ENCODE measurements at regions not wholly inside any gene's neighbourhood (a gene's known extent, or its start where the extent isn't known, plus 50 kb on each side); places are given as distances from the start of the nearest gene placed in this dataset.
A peak's percentile ranks its signal among the peaks of the same experiment; 100 is the strongest.

- Mint-ChIP-seq H3K27me3 (no peaks in the 10 kb centered on the region), H3K27ac (no peak overlapping the region)
These were observed 81.8 kb upstream of the EGLN3 start for GRCh38 chr14:34032720-34033119.

GRCh38 chr14:34030864-34031263 lies 80.0 kb upstream of the EGLN3 start:
- no peaks in the 10 kb centered on the region for H3K9me3 Mint-ChIP-seq
- no peaks in the 10 kb centered on the region for H3K27me3 Mint-ChIP-seq
- TF ChIP-seq CTCF (conservative IDR thresholded peaks at IDR 0.05) = no peak
- H3K36me3 Mint-ChIP-seq = no peaks in the 10 kb centered on the region
- H3K27ac Mint-ChIP-seq = no peak overlapping the region
- H3K4me3 Mint-ChIP-seq = no peak overlapping the region
- no peak for DNase-seq (ENCODE audit: extremely low spot score, unreplicated experiment)
- H3K4me1 Mint-ChIP-seq (ENCODE audit: unreplicated experiment) = peaks cover 28% of the 10 kb centered on the region

More at GRCh38 chr14:34032720-34033119, 81.8 kb upstream of the EGLN3 start:
- no peak for TF ChIP-seq CTCF (conservative IDR thresholded peaks at IDR 0.05)
- no peaks in the 10 kb centered on the region for H3K36me3 Mint-ChIP-seq
- H3K4me3 Mint-ChIP-seq = no peak overlapping the region
- H3K4me1 Mint-ChIP-seq (ENCODE audit: unreplicated experiment) = peaks cover 27% of the 10 kb centered on the region
- H3K9me3 Mint-ChIP-seq = no peaks in the 10 kb centered on the region
- no peak for DNase-seq (ENCODE audit: extremely low spot score, unreplicated experiment)

GRCh38 chr14:34029921-34030334 lies 79.1 kb upstream of the EGLN3 start:
- no peaks in the 10 kb centered on the region for H3K9me3 Mint-ChIP-seq
- TF ChIP-seq CTCF (conservative IDR thresholded peaks at IDR 0.05) = no peak
- peaks cover 28% of the 10 kb centered on the region for H3K4me1 Mint-ChIP-seq (ENCODE audit: unreplicated experiment)
- no peaks in the 10 kb centered on the region for H3K36me3 Mint-ChIP-seq
- no peak for DNase-seq (ENCODE audit: extremely low spot score, unreplicated experiment)
- H3K27me3 Mint-ChIP-seq = no peaks in the 10 kb centered on the region
- no peak overlapping the region for H3K27ac Mint-ChIP-seq
- peak overlapping the region; percentile 28 for H3K4me3 Mint-ChIP-seq

- Mint-ChIP-seq H3K36me3 (no peaks in the 10 kb centered on the region), H3K27me3 (peaks cover 4% of the 10 kb centered on the region), H3K9me3 (no peaks in the 10 kb centered on the region), H3K4me3 (no peak overlapping the region), H3K27ac (no peak overlapping the region), H3K4me1 (ENCODE audit: unreplicated experiment) (peaks cover 39% of the 10 kb centered on the region)
- DNase-seq (ENCODE audit: extremely low spot score, unreplicated experiment) = no peak
- TF ChIP-seq CTCF (conservative IDR thresholded peaks at IDR 0.05) = no peak
These were observed 77.2 kb upstream of the EGLN3 start for GRCh38 chr14:34027990-34028495.

GRCh38 chr14:34027130-34027989 lies 76.5 kb upstream of the EGLN3 start:
- no peak for TF ChIP-seq CTCF (conservative IDR thresholded peaks at IDR 0.05)
- H3K4me3 Mint-ChIP-seq = no peak overlapping the region
- no peaks in the 10 kb centered on the region for H3K9me3 Mint-ChIP-seq
- no peak overlapping the region for H3K27ac Mint-ChIP-seq
- H3K27me3 Mint-ChIP-seq = peaks cover 4% of the 10 kb centered on the region
- no peak for DNase-seq (ENCODE audit: extremely low spot score, unreplicated experiment)
- H3K36me3 Mint-ChIP-seq = no peaks in the 10 kb centered on the region
- peaks cover 39% of the 10 kb centered on the region for H3K4me1 Mint-ChIP-seq (ENCODE audit: unreplicated experiment)
